ENCODE measurements at regions not wholly inside any gene's neighbourhood (a gene's known extent, or its start where the extent isn't known, plus 50 kb on each side); places are given as distances from the start of the nearest gene placed in this dataset.

DNA sequence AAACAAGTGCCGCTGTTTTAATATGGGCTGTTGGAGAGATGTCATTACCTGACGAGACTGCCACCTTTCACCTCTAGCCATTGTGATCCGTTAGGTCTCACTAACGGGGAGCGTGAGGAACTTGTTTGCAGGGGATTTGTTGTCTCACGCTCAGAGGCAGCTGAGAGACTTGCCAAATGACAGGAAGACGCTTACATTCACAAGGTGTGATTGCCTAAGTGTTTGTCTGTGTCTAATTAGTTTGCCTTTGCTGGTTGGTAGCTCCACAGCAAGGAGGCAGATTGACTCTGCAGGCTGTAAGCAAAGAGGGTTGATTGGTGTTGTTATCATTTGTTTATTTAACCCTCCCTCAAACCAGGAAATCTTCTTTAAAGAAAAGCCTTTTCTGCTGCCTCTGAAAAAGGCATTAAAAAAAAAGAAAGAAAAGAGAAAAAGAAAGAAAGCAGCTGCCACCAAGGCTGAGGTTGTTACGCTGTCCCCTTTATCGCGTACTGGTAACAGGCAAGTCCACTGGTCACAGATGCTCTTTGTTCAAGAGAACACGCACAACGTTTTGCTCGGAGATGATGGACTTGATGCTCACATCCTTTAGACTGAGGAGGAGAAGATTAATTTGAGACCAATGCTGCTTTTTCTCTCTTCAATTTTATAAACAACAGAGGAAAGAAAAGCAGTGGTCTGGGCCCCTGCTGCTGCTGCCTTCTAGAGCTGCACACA lies 203.9 kb downstream of the ZNF326 start:
- DNase-seq, result peak; percentile 81

DNA sequence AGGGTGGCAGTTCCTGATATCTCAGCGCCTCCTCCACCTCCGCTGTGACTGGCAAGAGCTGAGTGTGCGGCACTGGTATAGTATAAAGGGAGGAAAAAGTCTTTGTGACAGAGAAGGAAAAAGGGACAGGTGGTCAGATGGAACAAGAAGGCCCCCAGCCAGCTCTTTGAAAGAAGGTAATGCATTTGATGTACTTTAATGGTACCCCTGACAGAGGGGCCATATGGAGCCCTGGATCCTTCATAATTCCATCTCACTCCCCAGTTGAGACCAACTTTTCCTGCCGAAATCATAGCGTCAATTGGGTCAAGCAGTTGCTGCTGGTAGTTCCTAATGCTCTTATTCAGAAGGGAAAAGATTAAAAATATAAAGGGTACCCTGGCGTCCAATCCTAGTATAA lies 198.2 kb downstream of the ZNF326 start:
- no peak for DNase-seq

DNA sequence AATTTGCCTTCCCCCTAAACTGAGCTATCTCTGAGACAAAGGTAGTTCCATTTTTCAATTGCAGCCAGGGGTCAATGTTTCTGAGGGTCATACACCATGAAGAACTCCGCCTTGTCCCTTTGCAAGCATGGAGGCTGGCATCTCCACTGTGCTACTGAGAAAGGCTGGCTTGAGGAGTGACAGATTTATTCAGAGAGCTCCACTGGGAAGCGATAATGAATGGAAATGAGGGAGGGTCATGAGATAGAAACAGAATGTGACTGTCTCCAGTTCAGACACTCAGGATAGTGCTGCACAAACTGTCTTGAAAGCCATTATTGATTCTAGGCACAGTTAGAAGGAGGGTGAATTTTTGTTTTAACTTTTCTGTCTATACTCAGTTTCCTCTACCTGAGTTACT lies 197.5 kb downstream of the ZNF326 start:
- no peak for DNase-seq

DNA sequence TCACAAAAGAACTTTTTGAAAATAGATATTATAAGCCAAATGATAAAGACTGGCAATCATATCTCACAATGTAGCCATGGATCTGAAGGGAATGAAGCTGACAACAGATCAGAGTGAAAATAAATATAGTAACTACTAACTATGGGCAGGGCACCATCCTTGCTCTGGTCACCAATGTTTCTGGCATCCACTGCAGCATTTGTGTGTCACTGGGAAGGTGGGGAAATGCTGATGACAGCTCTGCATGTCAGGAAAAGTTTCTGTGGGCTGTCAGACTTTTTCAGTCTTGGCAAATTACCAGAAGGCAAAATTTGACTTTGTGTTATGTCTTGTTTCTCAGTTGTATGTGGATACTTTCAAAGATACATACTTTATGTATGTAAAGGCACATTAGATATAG lies 195.6 kb downstream of the ZNF326 start:
- no peak for DNase-seq

DNA sequence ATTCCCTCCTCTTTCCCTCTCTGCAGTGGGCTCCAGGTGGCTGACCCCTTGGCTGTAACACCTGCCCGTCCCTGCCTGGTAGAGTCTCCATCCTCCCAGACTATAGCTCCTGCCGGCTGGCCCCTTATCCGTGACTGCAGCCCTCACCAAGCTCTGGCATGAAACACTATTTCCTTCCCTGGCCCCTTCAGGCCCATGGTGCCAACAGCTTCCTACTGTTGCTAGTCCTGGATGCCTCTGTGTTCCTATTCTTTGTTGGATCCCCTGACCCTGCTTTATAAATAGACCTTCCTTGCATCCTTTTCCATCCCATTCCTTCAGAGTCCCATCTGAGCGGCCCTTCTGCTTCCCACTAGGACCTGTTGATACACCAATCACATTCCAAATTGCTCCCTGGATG lies 195.0 kb downstream of the ZNF326 start:
- no peak for DNase-seq

DNA sequence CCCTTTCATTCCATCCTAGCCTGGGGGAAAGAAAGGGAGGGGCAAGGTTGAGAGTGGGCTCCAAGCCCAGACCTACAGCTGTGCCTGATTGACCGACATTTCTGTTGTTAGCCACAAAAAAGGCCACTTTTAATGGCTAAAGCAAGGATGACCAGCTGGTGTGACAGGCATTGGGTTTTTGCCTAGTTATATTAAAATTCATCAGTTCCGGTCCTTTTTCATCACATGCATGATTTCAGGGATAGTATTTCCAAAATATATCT lies 192.3 kb downstream of the ZNF326 start:
- no peak for DNase-seq

DNA sequence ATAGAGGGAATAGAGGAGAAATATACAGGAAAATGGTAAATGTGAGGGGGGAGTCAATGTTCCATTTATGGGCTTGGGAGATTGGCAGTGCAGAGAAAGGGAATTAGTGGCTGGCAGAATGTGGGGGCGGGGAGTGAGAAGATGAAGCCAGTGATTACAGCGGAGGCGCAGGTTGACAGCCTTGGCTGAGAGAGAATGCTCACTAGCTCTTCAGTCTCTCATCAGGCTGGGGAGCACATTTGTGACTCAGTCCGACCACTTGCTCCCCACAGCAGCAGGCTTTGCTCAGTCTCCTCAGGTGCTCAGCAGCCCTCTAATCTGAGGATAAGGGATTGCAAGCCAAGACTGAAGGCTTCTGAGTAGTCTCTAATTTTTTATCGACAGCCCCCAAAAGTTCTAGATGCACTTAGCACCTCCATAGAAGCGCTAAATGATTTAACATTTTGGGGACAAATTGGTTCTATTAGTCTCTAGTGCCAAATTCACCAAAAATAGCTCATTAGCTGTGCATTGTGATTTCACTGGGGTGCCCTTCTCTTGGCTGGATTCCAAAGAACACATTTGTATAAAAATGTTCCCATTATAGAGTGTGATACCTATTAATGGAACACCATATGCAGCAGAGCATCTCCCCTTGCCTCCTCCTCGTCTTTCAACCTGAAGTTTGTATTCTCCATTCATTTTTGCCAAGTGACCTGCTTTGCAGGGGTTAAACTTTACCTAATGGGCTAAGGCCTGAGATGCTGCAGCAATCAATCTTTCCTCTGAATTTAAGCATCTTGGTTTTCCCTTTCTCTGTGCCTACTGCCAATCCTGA lies 191.8 kb downstream of the ZNF326 start:
- DNase-seq, result no peak

DNA sequence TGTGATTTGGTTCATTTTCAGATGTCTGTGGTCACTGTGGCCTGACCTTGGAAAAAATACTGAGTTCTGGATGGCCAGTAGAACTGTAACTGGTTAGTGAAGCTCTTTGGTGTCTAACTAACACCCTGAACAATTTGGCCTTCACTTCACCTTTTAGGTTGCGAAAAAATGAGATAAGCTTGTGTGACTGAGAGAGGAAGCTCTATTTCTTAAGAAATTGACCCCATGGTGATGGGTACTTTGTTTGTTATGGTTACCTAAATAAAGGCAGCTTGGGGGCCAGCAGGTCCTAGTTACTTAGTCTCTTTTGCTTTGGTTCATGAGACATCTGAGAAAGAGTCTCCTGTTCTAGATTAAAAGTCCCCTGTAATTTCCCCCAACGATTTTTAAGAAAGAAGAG lies 181.6 kb downstream of the ZNF326 start:
- no peak for DNase-seq

DNA sequence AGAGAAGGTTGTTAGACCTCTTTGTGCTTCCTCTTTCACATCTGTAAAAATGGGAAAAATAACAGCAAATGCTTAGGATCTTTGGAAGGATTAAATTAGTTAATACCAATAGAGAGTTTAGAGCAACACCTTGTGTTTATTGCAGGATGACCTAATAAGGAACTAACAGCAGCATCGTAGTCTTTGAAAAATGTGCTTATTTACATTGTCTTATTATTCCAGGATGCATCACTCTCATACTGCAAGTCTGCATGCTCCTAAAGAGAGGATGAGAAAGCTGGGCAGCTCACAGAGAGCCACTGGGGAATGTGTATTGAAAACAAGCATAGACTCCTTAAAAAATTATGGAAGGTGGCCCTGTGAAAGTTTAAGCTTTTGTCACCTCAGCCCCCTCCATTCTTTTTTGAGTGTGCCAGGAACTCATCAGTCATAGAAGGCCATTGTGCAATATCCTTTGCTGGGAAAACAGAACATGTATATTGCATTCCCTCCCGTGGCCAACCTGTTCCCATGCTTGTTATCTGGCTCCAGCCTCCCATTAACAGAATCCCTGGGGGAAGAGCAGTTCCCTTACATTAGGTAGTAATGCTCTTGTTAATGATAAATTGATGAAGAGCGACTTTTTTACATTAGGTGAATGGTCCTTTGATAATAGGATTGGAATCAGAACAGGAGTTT lies 180.7 kb downstream of the ZNF326 start:
- DNase-seq, result no peak

DNA sequence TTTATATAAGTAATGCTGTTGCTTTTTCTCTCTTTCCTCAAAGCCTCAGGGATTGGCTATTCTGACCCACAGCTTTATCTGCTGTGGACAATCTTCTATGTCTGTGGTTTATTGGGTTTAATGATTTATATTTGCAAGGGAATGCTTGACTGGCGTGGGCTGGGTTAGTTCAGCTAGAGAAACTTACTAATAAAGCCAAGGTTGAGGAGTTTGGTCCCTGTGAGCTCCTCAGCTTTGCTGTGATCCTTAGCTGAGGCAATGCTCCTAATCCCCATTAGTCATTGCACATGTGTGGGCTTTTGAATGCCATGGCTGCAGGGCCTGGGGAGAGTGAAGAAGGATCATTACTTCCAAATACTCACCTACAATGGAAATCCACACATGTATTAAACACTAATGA lies 179.3 kb downstream of the ZNF326 start:
- no peak for DNase-seq

DNA sequence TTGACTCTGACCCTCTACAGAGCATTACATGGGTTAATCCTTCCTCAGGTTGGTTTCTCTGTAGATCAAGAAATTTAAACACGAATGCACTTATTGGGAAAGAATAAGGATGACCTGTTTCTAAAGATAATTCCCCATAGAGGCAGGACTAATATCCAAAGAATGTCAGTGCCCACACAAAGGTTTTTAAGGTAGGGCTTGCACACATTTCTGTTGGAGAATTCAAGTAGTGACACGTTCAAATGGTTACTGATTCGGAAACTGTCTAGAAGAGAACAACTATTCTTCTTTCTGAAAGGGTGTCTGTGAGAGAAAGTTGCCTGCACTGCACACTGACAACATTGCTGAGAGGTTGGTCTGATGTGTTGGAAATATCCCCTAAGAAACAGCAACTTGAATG lies 167.3 kb downstream of the ZNF326 start:
- DNase-seq, result no peak

DNA sequence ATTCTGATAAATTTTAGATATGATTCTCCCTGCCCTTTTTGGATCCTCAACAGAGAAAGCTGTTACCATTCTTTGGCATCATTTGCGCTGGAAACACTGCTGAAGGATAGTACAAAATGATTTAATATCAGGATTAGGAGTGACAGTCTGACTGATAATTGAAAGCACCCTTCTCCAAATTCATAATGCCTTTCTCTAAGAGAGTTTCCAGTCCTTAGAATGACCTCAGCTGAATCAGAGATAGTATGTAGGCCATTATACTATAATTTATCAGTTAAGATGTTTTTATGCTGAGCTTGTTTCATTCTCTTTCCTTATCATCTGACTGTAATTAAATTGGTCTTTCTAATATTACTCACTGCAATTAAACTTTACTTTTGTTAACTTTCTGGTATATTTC lies 166.7 kb downstream of the ZNF326 start:
- DNase-seq, result no peak

DNA sequence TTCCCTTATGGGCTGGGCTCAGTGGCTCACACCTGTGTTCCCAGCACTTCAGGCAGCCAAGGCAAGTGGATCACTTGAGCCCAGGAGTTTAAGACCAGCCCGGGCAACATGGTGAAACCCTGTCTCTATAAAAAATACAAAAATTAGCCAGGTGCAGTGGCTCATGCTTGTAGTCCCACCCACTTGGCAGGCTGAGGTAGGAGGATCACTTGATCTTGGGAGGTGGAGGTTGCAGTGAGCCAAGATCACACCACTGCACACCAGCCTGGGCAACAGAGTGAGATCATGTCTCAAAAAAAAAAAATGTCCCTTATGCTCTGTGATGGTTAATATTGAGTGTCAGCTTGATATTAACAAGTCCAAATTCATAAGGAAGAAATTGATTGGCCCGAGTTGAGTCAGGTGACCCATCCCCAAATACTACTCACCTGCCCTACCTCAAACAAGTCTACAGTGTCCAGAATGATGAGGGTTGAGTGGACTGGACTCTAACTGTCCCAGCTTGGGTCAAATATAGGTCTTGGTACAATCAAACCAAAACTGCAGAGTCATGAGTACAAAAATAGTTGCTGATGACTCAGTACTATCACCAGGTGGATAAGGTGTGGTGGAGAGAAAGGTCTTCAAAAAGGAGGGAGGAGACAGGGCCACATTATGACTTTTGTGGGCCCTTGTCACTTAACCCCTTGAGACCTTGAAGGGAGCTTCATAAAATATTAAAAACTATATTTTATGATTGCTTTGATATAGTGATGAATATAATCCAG lies 161.0 kb downstream of the ZNF326 start:
- DNase-seq, result no peak

DNA sequence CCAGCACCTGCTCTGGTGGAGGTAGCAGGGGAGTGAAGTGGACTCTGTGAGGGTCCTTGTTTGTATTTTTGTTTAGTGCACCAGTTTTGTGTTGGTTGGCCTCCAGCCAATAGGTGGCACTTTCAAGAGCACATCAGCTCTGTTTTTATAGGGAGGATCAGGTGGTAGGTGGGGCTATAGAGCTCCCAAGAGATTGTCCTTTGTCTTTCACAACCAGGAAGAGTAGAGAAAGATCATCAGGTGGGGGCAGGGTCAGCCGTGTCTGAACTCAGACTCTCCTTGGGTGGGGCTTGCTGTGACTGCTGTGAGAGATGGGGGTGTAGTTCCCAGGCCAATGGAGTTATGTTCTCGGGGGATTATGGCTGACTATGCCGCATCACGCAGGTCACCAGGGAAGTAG lies 159.8 kb downstream of the ZNF326 start:
- DNase-seq, result no peak

DNA sequence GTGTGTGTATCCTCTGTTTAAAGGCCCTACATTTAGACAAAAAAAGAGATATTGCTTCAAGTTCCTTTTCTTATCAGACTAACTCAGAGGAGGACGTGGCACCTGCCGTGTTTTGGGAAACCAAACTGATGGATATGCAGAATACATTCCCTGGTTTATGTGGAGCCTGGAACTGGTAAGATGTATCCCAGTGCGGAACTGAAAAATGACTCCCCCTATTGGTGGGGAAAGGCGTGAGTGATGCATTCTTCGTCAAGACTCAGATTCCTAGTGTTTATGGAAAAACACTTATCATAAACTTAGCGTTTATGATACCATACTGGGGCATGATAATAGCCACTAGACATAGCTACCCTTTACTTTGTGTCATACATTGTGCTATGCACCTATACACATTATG lies 154.2 kb downstream of the ZNF326 start:
- DNase-seq, result no peak

DNA sequence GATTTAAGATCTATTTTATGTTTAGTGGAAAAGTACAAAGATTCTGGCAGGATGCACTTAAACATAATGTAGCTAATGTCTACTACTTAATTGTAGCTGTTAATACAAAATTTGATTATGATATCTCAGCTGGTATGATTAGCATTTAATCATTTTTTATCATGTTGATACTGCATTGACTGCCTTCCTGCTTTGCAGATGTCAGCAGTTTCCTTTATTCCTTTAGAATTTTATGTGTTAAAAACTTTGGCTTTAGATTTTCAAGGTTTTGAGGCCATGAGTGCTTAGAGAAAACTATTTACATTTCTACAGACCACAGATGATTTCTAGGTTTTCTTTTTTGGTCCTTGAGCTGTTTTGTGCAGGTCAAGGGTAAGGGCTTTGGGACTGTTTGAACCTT lies 152.2 kb downstream of the ZNF326 start:
- no peak for DNase-seq

DNA sequence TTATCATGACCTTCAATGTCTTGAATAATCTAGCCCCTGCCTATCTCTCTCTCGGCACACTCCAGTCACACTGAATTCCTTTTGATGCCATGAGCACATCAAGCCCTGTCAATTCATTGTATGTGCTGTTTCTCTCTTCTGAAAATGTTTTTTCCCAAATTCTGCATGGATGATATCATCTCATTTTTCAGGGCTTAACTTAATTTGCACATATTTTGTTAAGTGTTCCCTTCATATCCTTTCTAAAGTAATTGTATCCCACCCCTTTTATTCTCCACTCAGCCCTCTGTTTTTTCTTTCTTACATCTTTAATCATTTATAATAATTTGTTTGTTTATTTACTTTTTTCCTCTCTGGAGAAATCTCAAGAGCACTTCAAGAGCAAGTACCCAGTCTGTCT lies 149.9 kb downstream of the ZNF326 start:
- no peak for DNase-seq

DNA sequence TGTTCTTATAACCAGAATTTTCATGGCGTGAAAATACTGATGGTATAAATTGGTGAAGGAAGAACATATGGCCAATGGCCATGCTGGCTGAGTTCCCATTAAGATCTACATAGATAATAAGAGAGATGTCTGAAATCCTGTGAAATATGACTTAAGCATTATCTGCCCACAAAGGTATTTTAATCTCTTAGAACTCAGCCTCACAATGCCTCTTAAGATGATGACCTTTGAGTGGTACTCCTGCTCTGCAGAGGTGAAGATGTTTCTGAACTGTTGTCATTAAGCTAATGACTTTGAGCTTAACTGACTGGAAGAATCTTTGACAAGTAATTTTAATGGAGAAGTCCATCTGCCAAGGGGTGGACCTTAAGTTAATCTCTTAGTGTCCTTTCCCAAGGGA lies 148.7 kb downstream of the ZNF326 start:
- no peak for DNase-seq

DNA sequence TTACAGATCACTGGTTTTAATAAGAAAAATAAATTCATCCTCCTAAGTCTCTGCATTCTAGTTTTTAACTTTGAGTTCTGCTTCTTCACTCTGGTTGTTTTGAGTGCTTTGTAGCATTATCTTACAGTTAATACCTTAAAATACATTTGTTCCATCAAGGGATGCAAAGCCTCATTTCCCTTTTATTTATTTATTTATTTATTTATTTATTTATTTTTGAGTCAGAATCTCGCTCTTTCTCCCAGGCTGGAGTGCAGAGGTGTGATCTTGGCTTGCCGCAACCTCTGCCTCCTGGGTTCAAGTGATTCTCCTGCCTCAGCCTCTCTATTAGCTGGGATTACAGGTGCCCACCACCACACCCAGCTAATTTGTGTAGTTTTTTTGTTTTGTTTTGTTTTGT lies 147.8 kb downstream of the ZNF326 start:
- DNase-seq, result no peak

DNA sequence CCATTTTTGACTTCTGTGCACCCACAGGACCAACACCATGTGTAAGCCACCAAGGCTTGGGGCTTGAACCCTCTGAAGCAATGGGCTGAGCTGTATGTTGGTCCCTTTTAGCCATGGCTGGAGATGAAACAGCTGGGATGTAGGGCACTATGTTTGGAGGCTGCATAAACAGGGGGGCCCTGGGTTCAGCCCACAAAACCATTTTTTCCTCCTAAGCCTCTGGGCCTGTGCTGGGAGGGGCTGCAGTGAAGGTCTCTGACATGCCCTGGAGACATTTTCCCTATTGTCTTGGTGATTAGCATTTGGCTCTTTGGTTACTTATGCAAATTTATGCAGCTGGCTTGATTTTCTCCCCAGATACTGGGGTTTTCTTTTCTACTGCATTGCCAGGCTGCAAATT lies 144.9 kb downstream of the ZNF326 start:
- DNase-seq, result no peak

DNA sequence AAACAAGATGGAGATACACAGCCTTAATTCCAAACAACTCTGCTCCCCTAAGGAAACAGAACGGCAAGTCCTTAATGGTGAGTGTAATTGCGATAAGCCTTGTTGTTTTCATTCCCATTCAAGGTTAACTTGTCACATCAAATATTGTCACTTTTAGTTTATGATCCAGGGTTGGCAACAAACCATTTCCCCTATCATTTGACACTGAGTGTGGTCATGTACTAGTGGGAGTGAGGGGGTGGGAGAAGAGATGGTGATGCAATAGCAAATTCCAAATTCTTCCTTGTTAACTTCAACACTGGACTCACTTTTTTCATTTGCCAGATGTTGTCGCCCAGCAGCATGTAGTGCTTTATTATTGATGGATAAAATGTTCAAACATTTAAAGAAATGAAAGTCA lies 140.4 kb downstream of the ZNF326 start:
- no peak for DNase-seq

DNA sequence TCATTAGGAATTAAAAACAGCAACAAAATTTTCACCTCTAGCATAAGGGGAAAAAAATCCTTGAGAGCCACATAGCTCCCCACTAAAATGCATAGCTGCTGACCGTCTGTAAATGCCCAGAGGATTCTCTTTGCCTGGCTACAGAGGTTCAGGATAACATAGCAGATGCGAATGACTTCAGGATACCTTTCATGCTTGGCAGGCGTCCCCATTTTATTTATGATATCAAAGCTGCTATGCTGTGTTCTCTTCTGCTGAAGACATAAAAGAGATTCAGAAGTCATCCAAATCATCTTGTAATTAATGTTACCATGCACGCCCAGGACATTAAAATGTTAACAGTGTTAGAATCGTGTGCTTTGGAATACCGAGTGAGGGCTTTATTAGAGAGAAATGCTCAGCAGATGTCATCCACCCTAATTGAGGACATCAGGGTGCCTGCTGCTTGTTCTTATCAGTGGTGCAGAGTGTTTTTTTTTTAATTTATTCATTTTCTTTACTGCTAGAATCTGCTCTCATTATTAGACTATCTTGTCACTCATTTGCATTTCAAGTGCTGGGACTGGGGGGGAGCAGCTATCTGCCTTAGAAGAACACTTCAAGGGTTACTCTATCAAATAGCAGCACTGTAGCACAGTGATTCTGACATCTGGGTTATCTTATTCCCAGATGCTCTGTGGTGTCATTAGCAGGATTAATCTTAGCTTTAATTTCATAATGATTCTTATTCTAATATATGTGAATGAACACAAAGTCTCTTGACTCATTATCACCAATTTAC lies 139.5 kb downstream of the ZNF326 start:
- no peak for DNase-seq

DNA sequence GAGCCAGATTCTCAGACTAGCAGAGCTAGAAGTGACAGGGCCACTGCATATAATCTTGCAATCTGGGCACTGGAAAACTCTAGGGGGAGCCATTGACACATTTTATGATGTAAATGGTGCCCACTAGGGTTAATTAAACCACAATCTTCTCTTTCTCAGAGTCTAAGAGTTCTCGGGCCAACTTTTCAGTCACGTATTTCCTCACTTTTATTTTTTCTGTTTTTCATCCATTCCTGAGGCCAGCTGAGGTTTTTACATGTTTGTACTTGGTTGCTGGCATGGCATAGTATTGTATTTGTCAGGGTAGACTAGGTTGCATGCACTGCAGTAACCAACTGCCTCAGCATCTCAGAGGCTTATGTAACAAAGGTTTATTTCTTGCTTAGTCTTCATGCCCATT lies 138.2 kb downstream of the ZNF326 start:
- DNase-seq, result peak; percentile 43

Measured in NCI-H748 treated with DMSO at 0.1 percent for 48 hours (cell line).